Keratinocyte (primary cell): ENCODE measurements at regions not wholly inside any gene's neighbourhood (a gene's known extent, or its start where the extent isn't known, plus 50 kb on each side); places are given as distances from the start of the nearest gene placed in this dataset.

ENCODE experiments used
- DNase-seq: peaks from one replicate; pipeline ENCODE4 v3.0.0-alpha.2; 2011; ENCODE audit warnings: low read depth, missing footprints, low spot score
- FAIRE-seq: peaks from 2 replicates; lab custom pipeline; 2011; peaks lifted over from hg19 to GRCh38; lab: Jason Lieb, UNC
- H2AFZ ChIP-seq: 2 replicates; pipeline ENCODE4 v1.6.0; 2012; ENCODE audit warnings: low read length, control low read depth, inconsistent platforms; ENCODE audit not compliant: control insufficient read depth
- H3K27ac ChIP-seq: 2 replicates; pipeline ENCODE4 v1.5.1; 2011; ENCODE audit warnings: low read length; ENCODE audit not compliant: control insufficient read depth, insufficient read depth
- H3K27me3 ChIP-seq: 3 replicates; pipeline ENCODE4 v1.6.0; 2011; ENCODE audit warnings: low read length; ENCODE audit not compliant: control insufficient read depth, insufficient read depth; ENCODE audit errors: extremely low read depth
- H3K36me3 ChIP-seq, 2 experiments: 2 replicates in 1 of 2; 3 replicates in 1 of 2; pipeline ENCODE4 v1.5.1; 2011; ENCODE audit warnings: low read length in 2 of 2, mild to moderate bottlenecking in 1 of 2; ENCODE audit not compliant: control insufficient read depth in 2 of 2, insufficient read depth in 2 of 2; ENCODE audit errors: extremely low read depth in 1 of 2
- H3K4me1 ChIP-seq: 3 replicates; pipeline ENCODE4 v1.5.1; 2011; ENCODE audit warnings: low read length; ENCODE audit not compliant: control insufficient read depth, insufficient read depth; ENCODE audit errors: extremely low read depth
- H3K4me2 ChIP-seq: 3 replicates; pipeline ENCODE4 v1.6.0; 2011; ENCODE audit warnings: low read depth, low read length; ENCODE audit not compliant: control insufficient read depth, insufficient read depth; ENCODE audit errors: extremely low read depth
- H3K4me3 ChIP-seq, 3 experiments: fragments of 200-600 bp in 1 of 3; sonication (generic) in 1 of 3; 2 replicates in 2 of 3; 3 replicates in 1 of 3; pipeline ENCODE4 v1.5.1; 2011 to 2016; ENCODE audit warnings: low read length in 3 of 3, mild to moderate bottlenecking in 3 of 3, control low read depth in 2 of 3, inconsistent platforms in 1 of 3, low read depth in 1 of 3, mixed read lengths in 1 of 3, mixed run types in 1 of 3, moderate library complexity in 1 of 3; ENCODE audit not compliant: control insufficient read depth in 2 of 3, insufficient read depth in 2 of 3; ENCODE audit errors: extremely low read depth in 1 of 3
- H3K79me2 ChIP-seq: 2 replicates; pipeline ENCODE4 v1.6.0; 2012; ENCODE audit warnings: low read length; ENCODE audit not compliant: control insufficient read depth, insufficient read depth
- H3K9ac ChIP-seq: 3 replicates; pipeline ENCODE4 v1.6.0; 2011; ENCODE audit warnings: low read length; ENCODE audit not compliant: control insufficient read depth, insufficient read depth; ENCODE audit errors: extremely low read depth
- H3K9me1 ChIP-seq: 3 replicates; pipeline ENCODE4 v1.6.0; 2011; ENCODE audit warnings: low read length; ENCODE audit not compliant: control insufficient read depth, insufficient read depth; ENCODE audit errors: extremely low read depth
- H3K9me3 ChIP-seq: 2 replicates; pipeline ENCODE4 v1.5.1; 2012; ENCODE audit warnings: low read depth, low read length; ENCODE audit not compliant: control insufficient read depth
- H4K20me1 ChIP-seq: 3 replicates; pipeline ENCODE4 v1.6.0; 2011; ENCODE audit warnings: low read length; ENCODE audit not compliant: control insufficient read depth, insufficient read depth; ENCODE audit errors: extremely low read depth
- CTCF ChIP-seq, 3 experiments: IDR thresholded peaks in 1 of 3; conservative IDR thresholded peaks in 1 of 3; optimal IDR thresholded peaks in 1 of 3; 2 replicates in 2 of 3; 3 replicates in 1 of 3; pipeline versions ENCODE3 to v1.5.1; 2011; ENCODE audit warnings: low read length in 3 of 3, mild to moderate bottlenecking in 3 of 3, moderate library complexity in 2 of 3, control low read depth in 1 of 3, inconsistent platforms in 1 of 3; ENCODE audit not compliant: insufficient read depth in 2 of 3; ENCODE audit errors: extremely low read depth in 1 of 3
- EZH2 ChIP-seq: IDR thresholded peaks from one replicate; pipeline ENCODE4 v1.6.1; 2012; ENCODE audit warnings: inconsistent platforms, mild to moderate bottlenecking, low read length, moderate library complexity
- dilution Hi-C: fragments of 300-500 bp; cut with MboI; formaldehyde crosslinking; loops from one replicate; pipeline ENCODE4 v1.7.0; 2020; ENCODE audit warnings: low sequenced_read_pairs; ENCODE audit not compliant: extremely low pct_ligation_motif_present

- H3K4me2 ChIP-seq: no peak overlapping the region
- dilution Hi-C loops: no loop called here
- no peaks in the 10 kb centered on the region for H3K9me1 ChIP-seq
- no peaks in the 10 kb centered on the region for H3K27me3 ChIP-seq
- no peaks in the 10 kb centered on the region for H3K4me1 ChIP-seq
- H4K20me1 ChIP-seq: no peaks in the 10 kb centered on the region
- TF ChIP-seq CTCF (optimal IDR thresholded peaks at IDR 0.05 in 1 of 3, IDR thresholded peaks at IDR 0.05 in 1 of 3, conservative IDR thresholded peaks at IDR 0.05 in 1 of 3; ENCODE audit: extremely low read depth in 1 of 3, insufficient read depth in 2 of 3, low read length in 3 of 3): no peak
- no peak for TF ChIP-seq EZH2
- no peaks in the 10 kb centered on the region for H3K79me2 ChIP-seq
- H3K9me3 ChIP-seq: no peaks in the 10 kb centered on the region
- H3K36me3 ChIP-seq: no peaks in the 10 kb centered on the region
- no peak for FAIRE-seq
- no peak overlapping the region for H3K4me3 ChIP-seq
- DNase-seq: no peak
- H2AFZ ChIP-seq: no peak overlapping the region
- H3K9ac ChIP-seq: no peak overlapping the region
- no peak overlapping the region for H3K27ac ChIP-seq
Observed at GRCh38 chr4:19135895-19136633, 1114.5 kb upstream of the LCORL start.

- H3K4me1 ChIP-seq: no peaks in the 10 kb centered on the region
- FAIRE-seq: no peak
- no peak overlapping the region for H3K27ac ChIP-seq
- no peak for DNase-seq
- H2AFZ ChIP-seq: no peak overlapping the region
- H3K4me3 ChIP-seq: no peak overlapping the region
- TF ChIP-seq CTCF (optimal IDR thresholded peaks at IDR 0.05 in 1 of 3, IDR thresholded peaks at IDR 0.05 in 1 of 3, conservative IDR thresholded peaks at IDR 0.05 in 1 of 3; ENCODE audit: extremely low read depth in 1 of 3, insufficient read depth in 2 of 3, low read length in 3 of 3) (no peak), EZH2 (no peak)
- dilution Hi-C loops: no loop called here
- H3K9me1 ChIP-seq: no peaks in the 10 kb centered on the region
- H4K20me1 ChIP-seq: no peaks in the 10 kb centered on the region
- H3K27me3 ChIP-seq: no peaks in the 10 kb centered on the region
- H3K4me2 ChIP-seq: no peak overlapping the region
- H3K9ac ChIP-seq: no peak overlapping the region
- H3K9me3 ChIP-seq: no peaks in the 10 kb centered on the region
- H3K79me2 ChIP-seq: no peaks in the 10 kb centered on the region
- no peaks in the 10 kb centered on the region for H3K36me3 ChIP-seq
Observed at GRCh38 chr4:19134685-19135084, 1113.1 kb upstream of the LCORL start.
